LNCAP (cell line): ENCODE measurements at regions not wholly inside any gene's neighbourhood (a gene's known extent, or its start where the extent isn't known, plus 50 kb on each side); places are given as distances from the start of the nearest gene placed in this dataset.

Source experiments
- TF ChIP-seq, protein P1 (sequence below): fragments of 450-650 bp; IDR thresholded peaks from 2 replicates; pipeline ENCODE4 v1.5.1; 2017; ENCODE audit warnings: mild to moderate bottlenecking

DNA sequence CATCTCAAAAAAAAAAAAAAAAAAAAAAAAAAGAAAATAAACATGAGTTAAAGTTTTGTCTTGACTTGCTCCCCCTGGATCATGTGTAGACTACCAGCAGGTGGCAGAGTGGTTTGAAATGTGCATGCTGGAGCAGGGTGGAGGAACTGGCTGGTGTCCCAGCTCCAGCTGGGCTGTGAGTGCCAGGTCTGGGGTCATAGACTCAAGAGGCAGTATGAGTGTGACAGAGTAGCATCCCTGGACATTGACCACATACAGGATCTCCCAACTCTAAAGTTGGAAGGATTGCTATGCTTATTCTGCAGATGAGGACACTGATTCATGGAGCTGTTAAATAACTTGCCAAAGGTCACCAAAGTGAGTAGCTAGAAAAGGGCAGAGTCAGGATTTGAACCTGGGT lies 198.0 kb upstream of the MPHOSPH6 start:
- TF ChIP-seq, protein P1, sequence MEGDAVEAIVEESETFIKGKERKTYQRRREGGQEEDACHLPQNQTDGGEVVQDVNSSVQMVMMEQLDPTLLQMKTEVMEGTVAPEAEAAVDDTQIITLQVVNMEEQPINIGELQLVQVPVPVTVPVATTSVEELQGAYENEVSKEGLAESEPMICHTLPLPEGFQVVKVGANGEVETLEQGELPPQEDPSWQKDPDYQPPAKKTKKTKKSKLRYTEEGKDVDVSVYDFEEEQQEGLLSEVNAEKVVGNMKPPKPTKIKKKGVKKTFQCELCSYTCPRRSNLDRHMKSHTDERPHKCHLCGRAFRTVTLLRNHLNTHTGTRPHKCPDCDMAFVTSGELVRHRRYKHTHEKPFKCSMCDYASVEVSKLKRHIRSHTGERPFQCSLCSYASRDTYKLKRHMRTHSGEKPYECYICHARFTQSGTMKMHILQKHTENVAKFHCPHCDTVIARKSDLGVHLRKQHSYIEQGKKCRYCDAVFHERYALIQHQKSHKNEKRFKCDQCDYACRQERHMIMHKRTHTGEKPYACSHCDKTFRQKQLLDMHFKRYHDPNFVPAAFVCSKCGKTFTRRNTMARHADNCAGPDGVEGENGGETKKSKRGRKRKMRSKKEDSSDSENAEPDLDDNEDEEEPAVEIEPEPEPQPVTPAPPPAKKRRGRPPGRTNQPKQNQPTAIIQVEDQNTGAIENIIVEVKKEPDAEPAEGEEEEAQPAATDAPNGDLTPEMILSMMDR = peak; percentile 73

DNA sequence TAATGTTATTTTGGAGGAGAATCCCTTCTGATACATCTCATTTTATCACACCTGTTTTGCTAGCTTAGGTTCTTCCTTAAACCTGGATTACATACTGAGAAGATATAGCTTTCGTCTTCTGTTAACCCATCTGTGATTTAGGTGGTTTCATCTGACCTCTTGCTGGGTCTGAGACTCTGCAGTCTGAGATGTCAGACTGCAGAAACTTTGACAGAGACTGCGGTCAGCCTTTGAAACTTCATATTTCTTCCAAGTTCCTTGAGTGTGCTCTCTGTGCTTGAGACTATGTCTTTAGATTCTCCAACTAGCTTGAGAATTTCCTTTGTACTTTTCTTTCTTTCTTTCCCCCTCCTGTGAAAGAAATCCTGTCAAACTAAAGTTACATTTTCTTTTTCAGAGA lies 196.4 kb upstream of the MPHOSPH6 start:
- TF ChIP-seq, protein P1 = no peak

DNA sequence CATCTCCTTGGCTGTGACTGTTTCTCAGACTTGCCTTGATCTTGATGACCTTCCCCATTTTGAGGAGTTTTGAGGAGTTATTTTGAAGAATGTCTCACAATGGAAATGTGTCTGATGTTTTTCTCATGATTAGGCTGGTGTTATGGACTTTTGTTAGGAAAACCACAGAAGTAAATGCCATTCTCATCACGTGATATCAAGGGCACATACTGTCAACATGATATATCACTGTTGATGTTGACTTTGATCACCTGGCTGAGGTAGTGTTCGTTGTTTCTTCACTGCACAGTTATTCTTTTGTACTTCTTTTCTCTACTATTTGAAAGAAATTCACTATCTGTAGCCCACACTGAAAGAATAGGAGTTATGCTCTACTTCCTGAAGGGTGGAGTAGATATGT lies 194.7 kb upstream of the MPHOSPH6 start:
- TF ChIP-seq, protein P1 = no peak

DNA sequence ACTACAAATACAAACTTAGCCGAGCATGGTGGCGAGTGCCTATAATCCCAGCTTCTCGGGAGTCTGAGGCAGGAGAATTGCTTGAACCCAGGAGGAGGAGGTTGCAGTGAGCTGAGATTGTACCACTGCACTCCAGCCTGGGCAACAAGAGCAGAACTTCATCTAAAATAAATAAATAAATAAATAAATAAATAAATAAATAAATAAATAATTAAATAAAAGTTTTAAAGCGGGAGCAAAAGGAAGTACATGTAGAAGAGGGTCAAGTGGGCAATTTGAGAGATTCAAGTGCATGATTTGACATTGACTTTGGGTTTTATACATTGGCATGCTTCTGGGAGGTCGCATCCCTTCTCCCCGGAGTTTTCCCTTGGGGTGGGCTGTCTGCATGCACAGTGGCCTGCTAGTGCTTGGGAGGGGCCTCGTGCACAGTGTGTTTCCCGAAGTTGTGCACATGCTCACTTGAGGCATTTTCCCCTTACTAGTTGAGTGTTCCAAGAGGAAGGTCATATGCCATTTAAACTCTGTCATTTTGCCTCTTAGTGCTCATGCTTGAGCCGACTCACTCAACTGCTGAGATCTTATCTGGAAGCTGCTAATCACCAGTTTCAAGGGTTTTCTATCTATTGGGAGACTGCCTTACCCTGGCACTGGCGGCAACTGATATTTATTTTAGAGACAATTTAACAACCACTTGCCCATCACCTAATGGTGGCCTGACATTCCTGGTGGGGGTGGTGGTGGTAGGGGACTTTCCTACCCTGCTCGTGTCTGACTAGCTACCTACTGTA lies 193.2 kb upstream of the MPHOSPH6 start:
- TF ChIP-seq, protein P1 = no peak

DNA sequence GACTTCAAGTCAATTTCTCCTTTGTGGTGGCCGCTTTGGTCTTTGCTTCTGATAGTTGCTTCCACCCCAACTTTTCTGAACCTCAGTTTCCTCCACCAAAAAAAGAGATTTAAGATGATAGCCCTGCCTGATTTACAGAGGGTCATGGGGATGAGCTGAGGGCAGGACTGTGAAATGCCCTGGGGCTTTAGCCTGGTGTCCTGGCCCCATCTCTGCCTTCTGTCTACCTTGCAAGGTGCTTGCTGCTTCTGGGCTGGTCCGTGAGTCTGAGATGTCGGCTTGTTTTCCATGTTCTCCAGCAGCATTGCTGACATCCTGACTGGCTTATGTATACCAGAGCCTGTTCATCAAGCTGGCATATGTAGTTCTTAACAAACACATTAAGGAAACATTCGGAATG lies 191.9 kb upstream of the MPHOSPH6 start:
- TF ChIP-seq, protein P1 = no peak

DNA sequence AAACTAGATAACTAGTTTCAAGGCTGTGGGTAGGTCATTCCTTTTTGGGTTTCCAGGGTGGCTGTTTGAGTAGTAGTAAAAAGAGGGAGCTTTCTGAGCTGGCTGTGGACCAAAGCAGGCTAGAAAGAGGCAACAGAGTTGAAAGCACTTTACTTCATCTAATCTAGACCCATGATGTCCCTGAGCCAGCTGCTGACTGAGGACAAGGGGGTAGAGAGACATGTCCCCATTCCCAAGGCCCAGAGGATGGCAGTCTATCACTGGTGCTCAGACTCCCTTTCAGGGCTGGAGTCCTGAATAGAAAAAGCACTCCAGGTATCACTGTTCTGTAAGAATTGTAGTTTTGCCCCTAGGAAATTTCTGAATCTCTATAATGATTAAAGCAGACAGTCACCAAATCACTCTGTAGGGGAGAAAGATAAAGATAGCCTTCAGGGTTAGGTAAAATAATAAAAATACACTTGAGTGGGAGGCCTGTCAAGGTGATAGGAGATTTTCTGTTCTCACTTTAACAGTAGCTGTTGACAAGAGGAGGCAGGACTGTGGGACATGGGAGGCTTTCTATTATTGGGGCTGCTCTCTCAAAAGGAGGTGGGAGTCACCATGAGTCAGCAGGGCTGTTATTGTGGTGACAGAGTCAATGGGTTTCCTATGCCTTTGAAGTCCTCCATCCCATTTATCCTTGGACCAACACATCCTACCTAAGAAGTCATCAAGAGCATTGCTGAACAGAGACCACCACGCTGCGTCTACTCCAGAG lies 190.2 kb upstream of the MPHOSPH6 start:
- TF ChIP-seq, protein P1 = no peak

DNA sequence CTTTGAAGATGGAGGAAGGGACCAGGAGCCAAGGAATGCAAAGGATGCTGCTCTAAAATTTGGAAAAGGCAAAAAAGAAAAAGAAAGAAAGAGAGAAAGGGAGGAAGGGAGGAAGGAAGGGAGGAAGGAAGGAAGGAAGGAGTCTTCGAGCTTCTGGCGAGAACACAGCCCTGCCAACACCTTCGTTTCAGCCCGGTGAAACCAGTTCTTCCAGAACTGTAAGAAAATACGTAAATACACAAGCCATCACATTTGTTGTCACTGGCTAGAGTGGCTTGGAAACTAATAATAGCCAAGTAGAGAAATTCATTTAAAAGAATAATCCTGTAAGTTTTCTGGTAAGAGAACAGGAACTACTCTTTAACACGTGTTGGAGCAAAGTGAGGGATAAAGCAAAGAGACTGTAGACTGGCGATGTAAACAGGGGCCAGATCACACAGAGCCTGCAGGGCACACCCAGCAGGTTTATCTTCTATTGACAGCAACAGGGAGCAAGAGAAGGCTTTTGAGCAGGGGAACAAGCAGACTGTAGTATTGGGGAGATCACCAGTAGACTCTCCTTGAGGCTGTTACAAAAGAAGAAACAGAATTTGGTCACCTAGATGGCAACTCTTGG lies 188.7 kb upstream of the MPHOSPH6 start:
- TF ChIP-seq, protein P1 = no peak
